Fibroblast of lung (primary cell): ENCODE measurements at regions not wholly inside any gene's neighbourhood (a gene's known extent, or its start where the extent isn't known, plus 50 kb on each side); places are given as distances from the start of the nearest gene placed in this dataset.

Experiments used
- DNase-seq, 2 donors: peaks; one replicate each; pipeline versions ENCODE4 v3.0.0 to v3.0.0-alpha.2; 2010; ENCODE audit warnings: low read depth in 2 of 2
- H2AFZ ChIP-seq: 2 replicates; pipeline ENCODE4 v1.5.1; 2012; ENCODE audit warnings: low read length, control low read depth, inconsistent platforms
- H3K27ac ChIP-seq: 2 replicates; pipeline ENCODE4 v1.5.1; 2011; ENCODE audit warnings: low read length, control low read depth; ENCODE audit not compliant: insufficient read depth
- H3K27me3 ChIP-seq: 2 replicates; pipeline ENCODE4 v1.5.1; 2011; ENCODE audit warnings: mild to moderate bottlenecking, low read length; ENCODE audit not compliant: control insufficient read depth, insufficient read depth
- H3K36me3 ChIP-seq: 2 replicates; pipeline ENCODE4 v1.5.1; 2011; ENCODE audit warnings: low read length; ENCODE audit not compliant: control insufficient read depth, insufficient read depth
- H3K4me1 ChIP-seq: 2 replicates; pipeline ENCODE4 v1.5.1; 2011; ENCODE audit warnings: low read length; ENCODE audit not compliant: control insufficient read depth, insufficient read depth; ENCODE audit errors: extremely low read depth
- H3K4me2 ChIP-seq: 2 replicates; pipeline ENCODE4 v1.5.1; 2011; ENCODE audit warnings: low read length, control low read depth; ENCODE audit not compliant: insufficient read depth; ENCODE audit errors: extremely low read depth
- H3K4me3 ChIP-seq, 4 experiments: fragments of 200-600 bp in 1 of 4; sonication (generic) in 1 of 4; replicated peaks in 1 of 4; 2 replicates each; pipeline ENCODE4 v1.5.1; 2011 to 2016; ENCODE audit warnings: low read length in 4 of 4, low read depth in 3 of 4, mild to moderate bottlenecking in 3 of 4, control low read depth in 2 of 4, inconsistent platforms in 1 of 4, mixed read lengths in 1 of 4; ENCODE audit not compliant: insufficient read depth in 1 of 4; ENCODE audit errors: control extremely low read depth in 1 of 4
- H3K79me2 ChIP-seq: 2 replicates; pipeline ENCODE4 v1.5.1; 2012; ENCODE audit warnings: mild to moderate bottlenecking, low read length, inconsistent platforms; ENCODE audit not compliant: control insufficient read depth, insufficient read depth
- H3K9ac ChIP-seq: 2 replicates; pipeline ENCODE4 v1.5.1; 2011; ENCODE audit warnings: mild to moderate bottlenecking, low read length, control low read depth; ENCODE audit not compliant: insufficient read depth
- H3K9me3 ChIP-seq: 2 replicates; pipeline ENCODE4 v1.5.1; 2012; ENCODE audit warnings: low read depth, low read length; ENCODE audit not compliant: control insufficient read depth, insufficient read depth
- H4K20me1 ChIP-seq: 2 replicates; pipeline ENCODE4 v1.5.1; 2011; ENCODE audit warnings: low read length; ENCODE audit not compliant: control insufficient read depth, insufficient read depth; ENCODE audit errors: extremely low read depth
- CTCF ChIP-seq, 2 donors: IDR thresholded peaks in 1 of 2; conservative IDR thresholded peaks in 1 of 2; 1 replicate in 1 of 2; 2 replicates in 1 of 2; pipeline ENCODE4 v1.5.1; 2011 to 2012; ENCODE audit warnings: low read length in 2 of 2, control low read depth in 1 of 2, inconsistent platforms in 1 of 2, low read depth in 1 of 2, mild to moderate bottlenecking in 1 of 2
- EZH2 ChIP-seq: IDR thresholded peaks from 2 replicates; pipeline ENCODE4 v1.5.1; 2012; ENCODE audit warnings: low read length, control low read depth, mild to moderate bottlenecking; ENCODE audit errors: missing control alignments

- no peak overlapping the region for H2AFZ ChIP-seq
Observed at GRCh38 chr1:201647722-201648065, 108.8 kb downstream of the NAV1 start.

GRCh38 chr1:201648066-201648906 lies 109.4 kb downstream of the NAV1 start:
- Histone ChIP-seq H4K20me1 (peaks cover 7% of the 10 kb centered on the region), H3K27me3 (no peaks in the 10 kb centered on the region), H3K79me2 (peaks cover 72% of the 10 kb centered on the region), H2AFZ (no peak overlapping the region), H3K9me3 (no peaks in the 10 kb centered on the region), H3K27ac (peak overlapping the region; percentile 83), H3K36me3 (peaks cover 15% of the 10 kb centered on the region), H3K4me3 (peak overlapping the region; percentile 76 to 92 (median 78)), H3K4me1 (peaks cover 38% of the 10 kb centered on the region), H3K4me2 (peak overlapping the region; percentile 94), H3K9ac (peak overlapping the region; percentile 96)
- DNase-seq: peak; percentile 71 to 85
- TF ChIP-seq CTCF (conservative IDR thresholded peaks at IDR 0.05 in 1 of 2, IDR thresholded peaks at IDR 0.05 in 1 of 2; ENCODE audit: low read depth in 1 of 2, low read length in 2 of 2): no peak
- TF ChIP-seq EZH2: no peak

More at GRCh38 chr1:201647722-201648065, 108.8 kb downstream of the NAV1 start:
- TF ChIP-seq EZH2 (no peak), CTCF (conservative IDR thresholded peaks at IDR 0.05 in 1 of 2, IDR thresholded peaks at IDR 0.05 in 1 of 2; ENCODE audit: low read depth in 1 of 2, low read length in 2 of 2) (no peak)
- Histone ChIP-seq H3K9me3 (no peaks in the 10 kb centered on the region), H4K20me1 (peaks cover 5% of the 10 kb centered on the region), H3K36me3 (peaks cover 14% of the 10 kb centered on the region), H3K27ac (peak overlapping the region; percentile 83), H3K79me2 (peaks cover 66% of the 10 kb centered on the region), H3K27me3 (no peaks in the 10 kb centered on the region), H3K4me2 (peak overlapping the region; percentile 94), H3K4me1 (peaks cover 32% of the 10 kb centered on the region), H3K9ac (peak overlapping the region; percentile 83), H3K4me3 (peak overlapping the region; percentile 59 to 92 (median 78))
- DNase-seq: no peak

- DNase-seq: peak; percentile 36 to 58
- H3K79me2 ChIP-seq: peaks cover 80% of the 10 kb centered on the region
- peaks cover 40% of the 10 kb centered on the region for H3K4me1 ChIP-seq
- H3K9ac ChIP-seq: peak overlapping the region; percentile 96
- H3K36me3 ChIP-seq: peaks cover 17% of the 10 kb centered on the region
- no peaks in the 10 kb centered on the region for H3K9me3 ChIP-seq
- H2AFZ ChIP-seq: no peak overlapping the region
- H3K4me3 ChIP-seq: peak overlapping the region; percentile 76 to 92 (median 78)
- H3K27me3 ChIP-seq: no peaks in the 10 kb centered on the region
- H3K27ac ChIP-seq: peak overlapping the region; percentile 83
- no peak for TF ChIP-seq EZH2
- H3K4me2 ChIP-seq: peak overlapping the region; percentile 46
- peaks cover 10% of the 10 kb centered on the region for H4K20me1 ChIP-seq
Observed at GRCh38 chr1:201648907-201649721, 110.2 kb downstream of the NAV1 start.
